ENCODE measurements at regions not wholly inside any gene's neighbourhood (a gene's known extent, or its start where the extent isn't known, plus 50 kb on each side); places are given as distances from the start of the nearest gene placed in this dataset.

DNA sequence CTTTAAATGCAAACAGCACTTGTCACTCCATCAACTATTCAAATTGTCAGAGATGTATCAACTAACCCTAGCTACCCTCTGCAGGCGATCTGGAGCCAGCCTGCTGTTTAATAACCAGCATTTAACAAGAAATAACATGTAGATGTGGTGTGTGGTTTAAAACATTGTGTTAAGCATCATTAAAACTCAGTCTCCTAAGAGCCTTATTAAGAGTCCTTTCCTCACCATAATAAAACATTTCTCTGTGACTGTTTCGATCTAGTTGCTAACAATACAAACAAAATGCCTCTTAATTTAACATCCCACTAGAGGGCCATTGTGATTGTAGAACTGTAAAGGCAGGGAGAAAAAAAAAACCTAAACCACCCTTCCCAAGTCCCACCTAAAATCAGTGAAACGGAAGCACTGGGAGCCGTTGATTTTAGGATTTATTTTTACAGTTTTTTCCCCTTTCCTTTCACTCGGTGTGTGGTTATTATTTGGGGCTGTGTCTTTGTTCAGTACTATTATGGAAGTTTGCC, 708.6 kb downstream of the C4orf33 start:
- TF ChIP-seq, protein P1, sequence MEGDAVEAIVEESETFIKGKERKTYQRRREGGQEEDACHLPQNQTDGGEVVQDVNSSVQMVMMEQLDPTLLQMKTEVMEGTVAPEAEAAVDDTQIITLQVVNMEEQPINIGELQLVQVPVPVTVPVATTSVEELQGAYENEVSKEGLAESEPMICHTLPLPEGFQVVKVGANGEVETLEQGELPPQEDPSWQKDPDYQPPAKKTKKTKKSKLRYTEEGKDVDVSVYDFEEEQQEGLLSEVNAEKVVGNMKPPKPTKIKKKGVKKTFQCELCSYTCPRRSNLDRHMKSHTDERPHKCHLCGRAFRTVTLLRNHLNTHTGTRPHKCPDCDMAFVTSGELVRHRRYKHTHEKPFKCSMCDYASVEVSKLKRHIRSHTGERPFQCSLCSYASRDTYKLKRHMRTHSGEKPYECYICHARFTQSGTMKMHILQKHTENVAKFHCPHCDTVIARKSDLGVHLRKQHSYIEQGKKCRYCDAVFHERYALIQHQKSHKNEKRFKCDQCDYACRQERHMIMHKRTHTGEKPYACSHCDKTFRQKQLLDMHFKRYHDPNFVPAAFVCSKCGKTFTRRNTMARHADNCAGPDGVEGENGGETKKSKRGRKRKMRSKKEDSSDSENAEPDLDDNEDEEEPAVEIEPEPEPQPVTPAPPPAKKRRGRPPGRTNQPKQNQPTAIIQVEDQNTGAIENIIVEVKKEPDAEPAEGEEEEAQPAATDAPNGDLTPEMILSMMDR (IDR thresholded peaks at IDR 0.05; ENCODE audit: control insufficient read depth, insufficient read depth, low read depth, low read length, missing control alignments), result no peak
- no peak for DNase-seq (ENCODE audit: low read depth)
- H3K4me3 ChIP-seq (ENCODE audit: control insufficient read depth, low read depth, low read length), result no peak overlapping the region

DNA sequence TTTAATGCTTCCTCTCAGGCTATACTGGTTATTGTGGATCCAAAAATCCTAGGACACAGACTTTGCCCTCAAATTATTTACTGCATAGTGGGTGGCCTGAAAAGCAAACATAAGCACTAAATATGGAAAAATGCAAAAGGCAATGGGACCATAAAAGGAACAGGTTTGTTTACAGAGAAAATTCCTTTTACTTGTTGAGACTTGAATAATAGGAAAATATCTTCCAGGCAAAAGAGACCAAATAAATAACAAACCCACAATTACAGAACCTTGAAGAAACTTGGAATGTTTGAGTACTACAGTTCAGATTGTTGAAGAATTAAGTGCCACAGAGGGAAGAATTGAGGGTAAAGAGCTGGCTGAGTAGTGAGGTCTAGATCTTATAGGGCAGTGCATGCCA, 711.0 kb downstream of the C4orf33 start:
- no peak for DNase-seq (ENCODE audit: low read depth)
- TF ChIP-seq, protein P1 (IDR thresholded peaks at IDR 0.05; ENCODE audit: control insufficient read depth, insufficient read depth, low read depth, low read length, missing control alignments), result no peak
- H3K4me3 ChIP-seq (ENCODE audit: control insufficient read depth, low read depth, low read length), result no peak overlapping the region

DNA sequence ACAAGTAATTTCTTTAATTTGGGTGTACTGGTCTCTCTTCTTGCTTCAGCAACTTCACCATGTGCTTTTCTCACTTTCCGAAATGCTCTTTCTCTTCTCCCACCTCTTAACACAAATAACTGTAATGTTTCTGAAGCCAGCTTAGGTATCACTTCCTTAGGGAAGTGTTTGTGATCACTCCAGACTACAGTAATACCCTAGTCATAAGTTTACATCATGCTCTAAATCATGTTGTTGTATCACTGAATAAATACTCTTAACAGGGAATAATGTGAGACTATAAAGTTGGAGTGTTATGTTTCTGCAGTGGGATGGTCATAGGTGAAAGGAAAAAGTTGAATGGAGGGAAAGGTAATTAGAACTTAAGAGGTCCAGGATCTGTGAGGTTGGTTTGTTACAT, 712.3 kb downstream of the C4orf33 start:
- no peak for DNase-seq (ENCODE audit: low read depth)
- H3K4me3 ChIP-seq (ENCODE audit: control insufficient read depth, low read depth, low read length), result no peak overlapping the region
- TF ChIP-seq, protein P1 (IDR thresholded peaks at IDR 0.05; ENCODE audit: control insufficient read depth, insufficient read depth, low read depth, low read length, missing control alignments), result no peak

DNA sequence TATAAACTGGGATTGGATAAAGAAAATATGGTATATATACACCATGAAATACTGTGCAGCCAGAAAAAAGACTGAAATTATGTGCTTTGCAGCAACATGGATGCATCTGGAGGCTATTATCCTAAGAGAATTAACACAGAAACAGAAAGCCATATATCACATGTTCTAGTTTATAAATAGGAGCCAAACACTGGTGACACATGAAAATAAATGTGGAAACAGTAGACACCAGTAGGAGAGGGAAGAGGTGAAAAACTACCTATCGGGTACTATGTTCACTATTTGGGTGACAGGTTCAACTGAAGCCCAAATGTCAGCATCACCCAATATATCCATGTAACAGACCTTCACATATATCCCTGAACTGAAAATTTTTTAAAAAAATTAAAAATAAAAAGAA, 725.1 kb downstream of the C4orf33 start:
- no peak for DNase-seq (ENCODE audit: low read depth)
- TF ChIP-seq, protein P1 (IDR thresholded peaks at IDR 0.05; ENCODE audit: control insufficient read depth, insufficient read depth, low read depth, low read length, missing control alignments), result no peak
- no peak overlapping the region for H3K4me3 ChIP-seq (ENCODE audit: control insufficient read depth, low read depth, low read length)

DNA sequence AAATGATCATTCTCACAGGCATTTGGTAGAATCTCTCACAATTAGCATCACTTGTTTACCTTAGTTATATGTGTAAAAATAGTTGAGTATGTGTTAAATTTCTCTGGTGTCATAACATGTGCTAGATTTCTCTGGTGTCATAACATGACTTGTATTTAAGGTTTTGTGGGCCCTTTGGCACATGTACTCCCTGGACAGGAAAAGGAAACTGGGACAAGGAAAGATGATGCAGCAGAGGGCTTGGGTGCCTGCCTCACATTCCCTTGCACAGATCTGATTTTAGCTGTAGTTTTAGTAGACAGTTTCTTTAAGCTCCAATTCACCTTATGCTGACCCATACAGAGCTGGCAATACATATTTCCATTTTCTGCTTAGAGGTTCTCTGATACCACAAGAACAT, 726.0 kb downstream of the C4orf33 start:
- DNase-seq (ENCODE audit: low read depth), result no peak
- no peak overlapping the region for H3K4me3 ChIP-seq (ENCODE audit: control insufficient read depth, low read depth, low read length)
- TF ChIP-seq, protein P1 (IDR thresholded peaks at IDR 0.05; ENCODE audit: control insufficient read depth, insufficient read depth, low read depth, low read length, missing control alignments), result no peak

DNA sequence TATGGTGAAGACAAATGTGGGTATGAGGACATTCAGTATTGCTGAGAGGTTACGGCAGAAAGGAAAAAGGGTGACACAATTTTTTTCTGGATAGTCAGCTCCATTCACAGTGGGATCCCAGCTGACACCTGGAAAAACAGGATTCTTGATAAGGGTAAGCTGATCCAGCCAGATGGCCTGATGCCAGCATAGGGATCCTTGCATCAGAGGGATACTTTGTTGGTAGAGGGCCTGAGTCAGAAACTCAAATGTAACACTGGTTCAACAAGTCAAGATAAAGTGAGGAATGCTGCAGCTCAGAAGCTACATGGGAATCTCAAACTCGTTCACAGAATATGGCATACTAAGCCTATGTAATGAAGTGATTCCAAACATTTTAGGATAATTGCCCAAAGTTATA, 726.7 kb downstream of the C4orf33 start:
- no peak for DNase-seq (ENCODE audit: low read depth)
- TF ChIP-seq, protein P1 (IDR thresholded peaks at IDR 0.05; ENCODE audit: control insufficient read depth, insufficient read depth, low read depth, low read length, missing control alignments), result no peak
- H3K4me3 ChIP-seq (ENCODE audit: control insufficient read depth, low read depth, low read length), result no peak overlapping the region

DNA sequence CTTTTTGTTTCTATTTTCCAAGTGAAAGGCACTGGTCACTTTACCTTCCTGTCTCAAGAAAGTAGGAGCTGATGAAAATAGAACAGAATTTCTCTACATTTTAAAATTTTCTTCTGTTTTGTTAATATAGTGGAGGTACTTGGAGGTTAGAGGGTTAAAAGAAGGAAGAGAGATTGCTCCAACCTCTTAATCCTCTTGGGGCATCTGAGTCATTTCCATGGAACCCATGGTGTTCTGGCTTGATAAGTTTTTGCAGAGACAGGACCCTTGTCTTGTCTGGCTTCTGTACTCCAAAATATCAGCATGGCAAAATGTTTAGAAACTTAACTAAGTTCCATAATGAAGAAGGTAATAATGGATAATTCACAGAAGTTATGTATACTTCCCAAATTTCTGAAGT, 727.2 kb downstream of the C4orf33 start:
- no peak overlapping the region for H3K4me3 ChIP-seq (ENCODE audit: control insufficient read depth, low read depth, low read length)
- DNase-seq (ENCODE audit: low read depth), result no peak
- TF ChIP-seq, protein P1 (IDR thresholded peaks at IDR 0.05; ENCODE audit: control insufficient read depth, insufficient read depth, low read depth, low read length, missing control alignments), result no peak
